HFFc6 (cell line): ENCODE measurements at regions not wholly inside any gene's neighbourhood (a gene's known extent, or its start where the extent isn't known, plus 50 kb on each side); places are given as distances from the start of the nearest gene placed in this dataset.

Source experiments
- DNase-seq: peaks from one replicate; pipeline ENCODE4 v3.0.0-alpha.2; 2018
- H3K27ac Mint-ChIP-seq: 2 replicates; pipeline ENCODE4 v1.8.0; 2020; ENCODE audit warnings: mild to moderate bottlenecking, mixed read lengths
- H3K27me3 Mint-ChIP-seq: 2 replicates; pipeline ENCODE4 v1.8.0; 2021; ENCODE audit warnings: mild to moderate bottlenecking, moderate library complexity, mixed read lengths; ENCODE audit not compliant: insufficient read depth
- H3K36me3 Mint-ChIP-seq: 2 replicates; pipeline ENCODE4 v1.8.0; 2021; ENCODE audit warnings: low read depth, mixed read lengths
- H3K4me1 Mint-ChIP-seq: 2 replicates; pipeline ENCODE4 v1.8.0; 2020; ENCODE audit warnings: low read depth, mixed read lengths
- H3K4me3 Mint-ChIP-seq: 2 replicates; pipeline ENCODE4 v1.8.0; 2020; ENCODE audit warnings: mild to moderate bottlenecking, moderate library complexity, mixed read lengths
- H3K9me3 Mint-ChIP-seq: 2 replicates; pipeline ENCODE4 v1.8.0; 2020; ENCODE audit warnings: mild to moderate bottlenecking, mixed read lengths
- TF ChIP-seq, protein P1 (sequence below): fragments of 200-600 bp; sonication (generic); IDR thresholded peaks from 2 replicates; pipeline ENCODE4 v1.5.0; 2021; ENCODE audit warnings: antibody characterized with exemption, mild to moderate bottlenecking

DNA sequence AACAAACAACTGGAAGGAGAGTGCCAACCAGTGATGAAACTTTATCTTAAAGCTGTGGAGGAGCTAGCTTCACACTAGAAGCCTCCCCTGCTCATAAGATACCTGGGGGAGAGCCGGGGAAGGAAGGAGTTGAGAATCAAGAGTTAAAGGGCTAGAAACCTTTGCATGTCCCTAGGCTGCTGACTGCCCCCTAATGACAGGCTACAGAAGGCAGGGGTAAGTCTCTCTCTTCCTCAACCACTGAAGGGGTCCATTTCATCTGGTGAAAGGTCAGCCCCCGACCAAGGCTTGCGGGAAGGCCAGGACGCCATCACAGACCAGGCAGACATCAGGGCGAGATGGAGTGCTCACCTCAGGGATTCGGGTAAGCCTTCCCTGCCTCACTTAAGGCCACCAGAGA is 65.6 kb upstream of the GRHL3 start:
- TF ChIP-seq, protein P1, sequence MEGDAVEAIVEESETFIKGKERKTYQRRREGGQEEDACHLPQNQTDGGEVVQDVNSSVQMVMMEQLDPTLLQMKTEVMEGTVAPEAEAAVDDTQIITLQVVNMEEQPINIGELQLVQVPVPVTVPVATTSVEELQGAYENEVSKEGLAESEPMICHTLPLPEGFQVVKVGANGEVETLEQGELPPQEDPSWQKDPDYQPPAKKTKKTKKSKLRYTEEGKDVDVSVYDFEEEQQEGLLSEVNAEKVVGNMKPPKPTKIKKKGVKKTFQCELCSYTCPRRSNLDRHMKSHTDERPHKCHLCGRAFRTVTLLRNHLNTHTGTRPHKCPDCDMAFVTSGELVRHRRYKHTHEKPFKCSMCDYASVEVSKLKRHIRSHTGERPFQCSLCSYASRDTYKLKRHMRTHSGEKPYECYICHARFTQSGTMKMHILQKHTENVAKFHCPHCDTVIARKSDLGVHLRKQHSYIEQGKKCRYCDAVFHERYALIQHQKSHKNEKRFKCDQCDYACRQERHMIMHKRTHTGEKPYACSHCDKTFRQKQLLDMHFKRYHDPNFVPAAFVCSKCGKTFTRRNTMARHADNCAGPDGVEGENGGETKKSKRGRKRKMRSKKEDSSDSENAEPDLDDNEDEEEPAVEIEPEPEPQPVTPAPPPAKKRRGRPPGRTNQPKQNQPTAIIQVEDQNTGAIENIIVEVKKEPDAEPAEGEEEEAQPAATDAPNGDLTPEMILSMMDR, result peak; percentile 16; the same call in 1 of the 2 replicates
- H3K36me3 Mint-ChIP-seq, result no peaks in the 10 kb centered on the region
- no peak overlapping the region for H3K4me3 Mint-ChIP-seq
- no peak for DNase-seq
- no peaks in the 10 kb centered on the region for H3K9me3 Mint-ChIP-seq
- H3K4me1 Mint-ChIP-seq, result peaks cover 7% of the 10 kb centered on the region; the same call in 1 of the 2 replicates
- peaks cover 6% of the 10 kb centered on the region for H3K27me3 Mint-ChIP-seq
- H3K27ac Mint-ChIP-seq, result no peak overlapping the region

DNA sequence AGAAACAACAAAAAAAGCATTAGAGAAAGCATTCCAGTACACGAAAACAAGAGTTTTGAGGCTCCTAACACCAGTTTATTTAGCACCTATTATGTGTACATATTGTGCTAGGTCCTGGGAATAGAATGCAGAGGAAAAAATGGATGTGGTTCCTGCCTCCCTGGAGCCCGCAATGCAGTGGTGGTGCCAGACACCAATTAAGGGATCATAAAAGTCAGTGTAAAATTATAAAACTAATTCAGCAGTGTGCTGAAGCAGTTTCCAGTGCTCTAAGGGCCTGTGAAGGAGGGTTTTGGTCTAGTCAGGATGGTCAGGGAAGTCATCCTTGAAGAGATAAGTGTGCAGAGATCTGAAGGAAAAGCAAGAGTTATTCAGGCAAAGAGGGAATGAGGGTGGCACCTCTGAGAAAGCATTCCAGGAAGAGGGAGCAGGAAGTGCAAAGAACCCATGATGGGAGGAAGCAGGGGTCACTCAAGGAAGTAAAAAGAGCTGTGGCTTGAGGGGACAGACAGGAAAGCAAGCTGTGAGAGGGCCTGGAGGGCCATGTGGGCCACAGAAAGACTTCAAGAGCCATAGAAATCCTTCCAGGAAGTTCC is 65.2 kb upstream of the IFNLR1 start:
- TF ChIP-seq, protein P1, result no peak
- H3K27ac Mint-ChIP-seq, result no peak overlapping the region
- H3K9me3 Mint-ChIP-seq, result no peaks in the 10 kb centered on the region
- H3K4me3 Mint-ChIP-seq, result no peak overlapping the region
- H3K36me3 Mint-ChIP-seq, result no peaks in the 10 kb centered on the region
- DNase-seq, result no peak
- peaks cover 7% of the 10 kb centered on the region; the same call in 1 of the 2 replicates for H3K4me1 Mint-ChIP-seq
- peaks cover 6% of the 10 kb centered on the region for H3K27me3 Mint-ChIP-seq

- H3K27ac Mint-ChIP-seq, result no peak overlapping the region
- TF ChIP-seq, protein P1, result no peak
- DNase-seq, result no peak
- H3K27me3 Mint-ChIP-seq, result peaks cover 6% of the 10 kb centered on the region
- H3K4me3 Mint-ChIP-seq, result no peak overlapping the region
- peaks cover 7% of the 10 kb centered on the region; the same call in 1 of the 2 replicates for H3K4me1 Mint-ChIP-seq
- H3K9me3 Mint-ChIP-seq, result no peaks in the 10 kb centered on the region
- no peaks in the 10 kb centered on the region for H3K36me3 Mint-ChIP-seq
Measured at GRCh38 chr1:24251501-24251900, 64.4 kb upstream of the IFNLR1 start.

- TF ChIP-seq, protein P1, result no peak
- H3K36me3 Mint-ChIP-seq, result no peaks in the 10 kb centered on the region
- no peak overlapping the region for H3K27ac Mint-ChIP-seq
- H3K4me1 Mint-ChIP-seq, result peaks cover 7% of the 10 kb centered on the region; the same call in 1 of the 2 replicates
- DNase-seq, result no peak
- H3K9me3 Mint-ChIP-seq, result no peaks in the 10 kb centered on the region
- H3K4me3 Mint-ChIP-seq, result no peak overlapping the region
- peaks cover 6% of the 10 kb centered on the region for H3K27me3 Mint-ChIP-seq
Measured at GRCh38 chr1:24250791-24251190, 63.7 kb upstream of the IFNLR1 start.

GRCh38 chr1:24250224-24250623 is 63.1 kb upstream of the IFNLR1 start:
- Mint-ChIP-seq H3K27ac (no peak overlapping the region), H3K36me3 (no peaks in the 10 kb centered on the region), H3K27me3 (peaks cover 6% of the 10 kb centered on the region), H3K4me1 (peaks cover 7% of the 10 kb centered on the region; the same call in 1 of the 2 replicates), H3K4me3 (no peak overlapping the region), H3K9me3 (no peaks in the 10 kb centered on the region)
- no peak for DNase-seq
- TF ChIP-seq, protein P1, result no peak
